Gastrocnemius medialis (tissue), 4 donors: ENCODE measurements at regions not wholly inside any gene's neighbourhood (a gene's known extent, or its start where the extent isn't known, plus 50 kb on each side); places are given as distances from the start of the nearest gene placed in this dataset.

ENCODE experiments used
- POLR2A ChIP-seq, 2 donors: fragments of 450-650 bp; IDR thresholded peaks; one replicate each; pipeline ENCODE4 v1.6.1; 2017; ENCODE audit warnings: antibody characterized with exemption in 2 of 2, mild to moderate bottlenecking in 2 of 2, moderate library complexity in 2 of 2
- TF ChIP-seq, protein P1 (sequence below), 5 experiments: fragments of 450-650 bp in 3 of 5; fragments of 200-600 bp in 2 of 5; sonication (generic) in 2 of 5; IDR thresholded peaks in 4 of 5; conservative IDR thresholded peaks in 1 of 5; 1 replicate in 4 of 5; 2 replicates in 1 of 5; pipeline ENCODE4 v1.5.1; 2016 to 2019; ENCODE audit warnings: antibody characterized with exemption in 5 of 5, mild to moderate bottlenecking in 3 of 5, moderate library complexity in 3 of 5

DNA sequence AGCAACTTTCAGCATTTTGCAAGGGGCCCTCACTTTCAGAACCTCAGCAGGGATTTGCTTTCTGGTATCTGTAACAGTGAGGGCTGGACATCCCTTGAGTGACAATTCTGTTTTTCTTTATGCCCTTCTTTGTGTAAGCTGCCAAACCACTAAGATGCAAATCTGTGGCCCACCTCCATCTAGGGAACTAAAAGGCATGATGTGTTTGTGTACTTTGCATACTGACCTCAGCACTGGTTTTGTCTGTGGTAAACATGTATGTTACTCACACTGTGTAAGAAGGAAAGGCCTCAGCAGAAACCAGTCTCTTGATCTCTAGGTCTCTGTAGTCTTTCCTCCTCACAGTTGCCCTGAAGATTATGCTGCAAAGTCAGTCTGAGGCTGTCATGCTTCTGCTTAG is 396.6 kb upstream of the DYNLRB2 start:
- TF ChIP-seq, protein P1, sequence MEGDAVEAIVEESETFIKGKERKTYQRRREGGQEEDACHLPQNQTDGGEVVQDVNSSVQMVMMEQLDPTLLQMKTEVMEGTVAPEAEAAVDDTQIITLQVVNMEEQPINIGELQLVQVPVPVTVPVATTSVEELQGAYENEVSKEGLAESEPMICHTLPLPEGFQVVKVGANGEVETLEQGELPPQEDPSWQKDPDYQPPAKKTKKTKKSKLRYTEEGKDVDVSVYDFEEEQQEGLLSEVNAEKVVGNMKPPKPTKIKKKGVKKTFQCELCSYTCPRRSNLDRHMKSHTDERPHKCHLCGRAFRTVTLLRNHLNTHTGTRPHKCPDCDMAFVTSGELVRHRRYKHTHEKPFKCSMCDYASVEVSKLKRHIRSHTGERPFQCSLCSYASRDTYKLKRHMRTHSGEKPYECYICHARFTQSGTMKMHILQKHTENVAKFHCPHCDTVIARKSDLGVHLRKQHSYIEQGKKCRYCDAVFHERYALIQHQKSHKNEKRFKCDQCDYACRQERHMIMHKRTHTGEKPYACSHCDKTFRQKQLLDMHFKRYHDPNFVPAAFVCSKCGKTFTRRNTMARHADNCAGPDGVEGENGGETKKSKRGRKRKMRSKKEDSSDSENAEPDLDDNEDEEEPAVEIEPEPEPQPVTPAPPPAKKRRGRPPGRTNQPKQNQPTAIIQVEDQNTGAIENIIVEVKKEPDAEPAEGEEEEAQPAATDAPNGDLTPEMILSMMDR (IDR thresholded peaks at IDR 0.05 in 4 of 5, conservative IDR thresholded peaks at IDR 0.05 in 1 of 5) = no peak
- no peak for TF ChIP-seq POLR2A (IDR thresholded peaks at IDR 0.05)
